HG02852 (cell line): ENCODE measurements at regions not wholly inside any gene's neighbourhood (a gene's known extent, or its start where the extent isn't known, plus 50 kb on each side); places are given as distances from the start of the nearest gene placed in this dataset.

Source experiments
- ATAC-seq: cut with Tn5 transposase; IDR thresholded peaks from one replicate; pipeline ENCODE4 v1.9.1; 2021; ENCODE audit warnings: mild to moderate bottlenecking, moderate library complexity; ENCODE audit not compliant: unreplicated experiment

DNA sequence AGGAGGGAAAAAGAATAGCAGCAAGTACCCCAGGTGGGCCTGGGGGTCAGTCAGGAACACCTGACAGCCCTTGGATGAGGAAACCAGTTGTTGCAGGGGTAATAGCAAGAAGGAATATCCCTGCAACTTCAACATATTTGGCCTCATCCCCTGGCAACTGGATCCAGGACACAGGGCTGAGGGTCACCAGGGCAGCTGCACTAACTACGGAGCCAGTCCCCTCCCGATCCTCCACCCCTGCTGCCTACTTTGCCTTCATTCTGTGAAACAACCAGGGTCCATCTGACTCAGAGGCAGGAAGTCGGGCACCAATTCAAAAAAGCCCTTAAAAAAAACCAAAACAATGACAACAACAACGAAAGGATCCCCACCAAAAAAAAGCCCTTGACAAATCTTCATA, 52.9 kb downstream of the FRMPD3 start:
- ATAC-seq = no peak

DNA sequence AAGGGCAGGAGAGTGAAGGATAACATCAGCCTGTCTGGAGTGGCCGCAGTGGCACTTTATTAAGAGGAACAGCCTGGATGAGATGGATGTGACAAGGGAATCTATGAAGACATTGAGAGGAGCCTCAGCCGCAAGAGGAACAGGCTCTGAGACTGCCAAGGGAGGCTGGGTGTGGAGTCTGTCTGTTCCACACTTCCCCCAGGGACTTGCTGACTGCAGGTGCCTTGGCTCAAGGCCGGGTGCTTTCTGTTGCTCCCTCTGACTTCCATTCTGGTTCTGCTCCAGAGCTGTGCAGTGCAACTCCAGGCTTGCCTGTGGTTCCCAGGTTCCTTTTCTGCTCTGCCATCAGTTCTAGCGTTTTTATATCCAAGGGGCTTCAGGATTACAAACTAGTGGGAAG, 54.6 kb downstream of the FRMPD3 start:
- no peak for ATAC-seq

DNA sequence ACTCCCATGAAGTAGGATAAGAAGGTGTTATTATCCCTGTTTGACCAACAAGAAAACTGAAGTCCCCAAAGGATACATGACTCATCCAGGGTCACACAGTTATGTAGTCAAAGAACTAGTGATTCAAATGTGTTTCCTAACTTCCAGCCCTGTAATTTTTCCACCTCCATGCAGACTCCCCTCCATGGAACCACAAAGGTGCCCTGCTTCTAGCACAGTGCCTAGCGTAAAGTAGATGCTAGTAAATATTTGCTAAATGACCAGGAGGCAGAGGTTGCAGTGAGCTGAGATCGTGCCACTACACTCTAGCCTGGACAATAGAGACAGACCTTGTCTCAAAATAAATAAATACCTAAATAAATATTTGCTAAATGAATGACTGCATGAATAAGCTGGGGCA, 55.8 kb downstream of the FRMPD3 start:
- ATAC-seq = no peak

DNA sequence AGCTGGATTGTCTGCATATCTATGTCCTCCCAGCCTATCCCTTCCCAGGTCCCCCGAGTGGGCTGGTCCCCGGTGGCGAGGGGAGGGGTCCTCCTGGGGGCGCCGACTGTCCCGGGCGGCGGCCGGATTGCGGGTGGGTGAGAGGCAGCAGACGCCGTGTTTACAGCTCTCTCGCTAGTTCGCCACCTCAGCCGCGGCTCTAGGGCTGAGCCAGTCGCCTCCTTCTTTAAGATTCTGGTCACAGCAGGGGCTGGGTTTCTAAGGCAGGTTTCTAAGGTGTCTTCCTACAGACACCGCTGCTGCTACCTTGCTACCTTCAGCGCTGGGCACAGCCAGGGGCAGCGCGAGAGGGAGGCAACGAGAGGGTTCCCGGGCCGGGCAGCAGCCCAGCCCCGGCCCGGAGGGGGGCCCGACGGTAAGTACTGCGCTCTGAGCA, 57.2 kb downstream of the FRMPD3 start:
- no peak for ATAC-seq

GRCh38 chrX:107507093-107507743, 57.8 kb downstream of the FRMPD3 start:
- no peak for ATAC-seq

GRCh38 chrX:107507744-107508117, 58.3 kb downstream of the FRMPD3 start:
- no peak for ATAC-seq

DNA sequence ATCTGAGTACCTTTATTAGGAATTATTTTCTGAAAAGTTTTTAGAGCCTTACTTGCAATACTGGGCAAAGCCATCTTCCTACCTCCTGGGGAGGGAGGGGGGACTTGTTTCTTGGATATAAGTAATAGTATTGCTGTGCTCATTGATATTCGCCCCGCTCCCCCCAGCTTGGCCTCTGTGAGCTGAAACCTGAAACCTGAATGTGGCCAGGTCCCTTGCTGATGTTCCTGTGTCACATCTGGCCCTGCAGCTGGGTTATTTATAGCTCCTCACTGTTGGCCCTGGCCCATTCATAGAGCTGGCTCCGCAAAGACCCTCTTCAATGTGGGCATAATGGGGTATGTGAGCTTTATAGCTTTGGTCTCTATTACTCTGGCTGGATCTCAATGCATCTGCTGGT, 59.5 kb downstream of the FRMPD3 start:
- ATAC-seq = no peak

GRCh38 chrX:107514944-107515343, 65.5 kb downstream of the FRMPD3 start:
- ATAC-seq = no peak

GRCh38 chrX:107521877-107522586, 72.6 kb downstream of the FRMPD3 start:
- ATAC-seq = no peak

DNA sequence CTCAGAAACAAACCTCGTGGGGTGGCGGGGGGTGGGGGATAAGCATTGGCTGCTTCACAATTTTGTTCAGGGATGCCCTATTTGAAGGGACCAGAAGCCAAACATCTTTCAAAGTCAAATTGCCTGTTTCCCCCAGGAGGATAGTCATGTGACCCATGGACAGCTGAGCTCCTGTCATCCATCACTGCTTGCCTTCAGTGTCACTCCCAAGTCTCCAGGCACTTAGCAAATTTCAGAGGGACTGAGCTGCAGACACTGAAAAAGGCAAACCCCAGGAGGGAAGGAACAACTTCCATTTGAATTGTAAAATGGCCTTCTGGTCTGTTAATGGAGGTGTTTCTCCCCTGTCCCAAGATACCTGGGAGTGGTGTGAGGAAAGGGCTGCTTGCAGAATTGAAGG, 73.4 kb downstream of the FRMPD3 start:
- no peak for ATAC-seq

DNA sequence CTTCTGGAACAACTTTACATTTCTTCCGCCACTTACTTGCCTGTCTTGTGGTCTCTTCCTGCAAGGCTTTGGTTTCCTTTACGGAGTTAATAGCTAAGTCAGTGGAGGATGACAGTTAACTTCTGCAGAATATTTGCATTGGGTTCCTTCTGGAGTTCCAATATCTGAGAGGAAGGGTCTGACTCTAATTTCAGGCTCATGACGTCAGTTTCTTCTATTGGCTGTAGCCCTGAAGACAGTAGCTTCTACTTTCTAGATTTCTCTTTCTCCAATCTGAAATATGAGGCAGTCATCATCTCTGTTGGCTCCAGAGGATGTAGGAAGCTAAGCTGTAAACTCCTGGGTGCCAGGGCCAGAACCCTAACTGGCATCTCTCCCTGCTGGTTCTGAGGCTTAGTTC, 76.7 kb downstream of the FRMPD3 start:
- ATAC-seq = no peak

DNA sequence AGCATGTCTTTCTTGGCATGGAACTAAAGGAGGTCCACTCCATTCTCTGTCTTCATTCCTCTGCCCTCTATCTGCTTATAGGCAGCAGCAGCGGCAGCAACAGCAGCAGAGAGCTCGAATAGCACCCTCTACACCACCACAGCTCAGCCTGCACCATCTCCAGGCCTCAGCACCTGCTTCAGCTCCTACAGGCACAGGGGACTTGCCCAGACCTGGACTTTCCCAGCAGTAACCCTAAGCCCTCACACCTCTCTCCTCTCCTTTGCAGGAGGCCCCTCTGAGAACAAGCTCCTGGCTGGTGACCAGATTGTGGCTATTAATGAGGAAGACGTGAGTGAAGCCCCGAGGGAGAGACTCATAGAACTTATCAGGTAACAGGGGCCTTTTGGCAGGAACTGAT, 80.7 kb downstream of the FRMPD3 start:
- no peak for ATAC-seq

DNA sequence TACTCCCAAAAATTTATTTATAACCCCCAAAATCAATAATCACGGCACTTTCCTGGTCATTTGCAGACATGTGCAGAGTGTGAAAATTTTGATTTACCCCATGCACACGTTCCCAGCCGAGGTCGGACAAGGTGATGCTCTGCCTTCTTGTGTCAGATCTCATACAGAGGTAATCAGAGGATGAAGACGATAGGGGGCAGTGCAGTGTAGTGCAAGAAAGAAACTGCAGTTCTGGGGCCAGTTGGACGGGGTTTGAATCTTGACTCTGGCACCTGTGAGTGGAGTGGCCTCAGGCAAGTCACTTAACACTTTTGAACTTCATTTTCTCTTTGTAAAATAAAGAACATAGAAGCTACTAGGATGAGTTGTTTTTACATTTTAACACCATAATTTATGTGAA, 88.4 kb downstream of the FRMPD3 start:
- ATAC-seq = peak; percentile 54

- no peak for ATAC-seq
Measured at GRCh38 chrX:107541244-107541643, 87.1 kb upstream of the PRPS1 start.

DNA sequence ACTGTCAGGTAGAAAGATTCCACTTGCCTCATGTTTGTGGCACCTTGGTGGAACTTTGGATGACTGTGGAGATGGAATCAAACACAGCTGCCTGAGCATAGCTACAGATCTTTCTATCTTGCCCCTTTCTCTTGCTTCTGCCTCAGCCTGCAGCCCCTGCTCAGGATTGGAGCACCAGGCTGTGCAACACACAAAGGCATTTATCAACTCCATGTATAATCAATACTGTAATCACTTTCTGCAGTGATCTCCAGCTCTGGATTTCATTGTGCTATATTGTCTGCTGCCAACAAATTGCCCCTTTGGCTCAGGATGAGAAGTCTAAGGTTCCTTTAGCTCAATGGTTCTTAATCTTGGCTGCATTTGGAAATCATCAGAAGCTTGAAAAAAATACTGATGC, 86.3 kb upstream of the PRPS1 start:
- ATAC-seq = no peak

DNA sequence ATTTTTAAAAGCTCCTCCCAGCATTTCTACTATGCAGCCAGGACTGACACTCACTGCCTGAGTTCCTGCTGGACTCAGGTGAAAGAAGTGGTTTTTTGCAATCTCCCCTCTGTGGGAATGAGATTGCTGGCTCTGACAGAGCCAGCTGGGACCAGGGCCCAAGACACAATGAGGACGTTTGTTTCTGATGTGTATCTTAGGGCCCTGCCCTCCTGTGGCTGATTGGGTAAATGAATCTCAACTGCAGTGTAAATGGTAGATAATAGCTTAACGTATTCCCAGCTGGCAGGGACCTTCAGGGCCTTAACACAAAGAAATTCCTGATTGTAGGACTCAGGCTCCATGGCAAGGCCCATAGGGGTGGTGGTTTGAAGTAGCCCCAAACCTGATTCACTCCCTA, 85.8 kb upstream of the PRPS1 start:
- ATAC-seq = peak; percentile 49

DNA sequence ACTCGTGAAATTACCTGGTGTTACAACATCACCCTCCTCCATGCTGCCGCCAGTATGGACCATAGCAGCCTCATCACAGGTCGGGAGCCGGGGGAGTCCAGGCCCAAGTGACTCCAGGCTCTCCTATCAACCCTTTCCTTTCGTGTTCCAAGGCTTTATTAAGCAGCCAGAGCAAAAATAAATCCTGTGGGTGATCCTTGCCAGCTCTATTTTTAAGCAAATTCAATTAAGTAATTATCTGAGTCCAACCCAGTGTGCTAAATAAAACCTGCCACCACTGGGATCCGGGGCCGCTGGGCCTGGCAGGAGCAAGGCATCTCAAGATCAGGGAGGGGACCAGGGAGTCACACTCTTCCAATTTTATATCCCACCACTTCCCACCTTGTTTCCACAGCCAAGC, 80.7 kb upstream of the PRPS1 start:
- ATAC-seq = no peak

- ATAC-seq = no peak
Measured at GRCh38 chrX:107548775-107549174, 79.5 kb upstream of the PRPS1 start.

- no peak for ATAC-seq
Measured at GRCh38 chrX:107549504-107549903, 78.8 kb upstream of the PRPS1 start.

DNA sequence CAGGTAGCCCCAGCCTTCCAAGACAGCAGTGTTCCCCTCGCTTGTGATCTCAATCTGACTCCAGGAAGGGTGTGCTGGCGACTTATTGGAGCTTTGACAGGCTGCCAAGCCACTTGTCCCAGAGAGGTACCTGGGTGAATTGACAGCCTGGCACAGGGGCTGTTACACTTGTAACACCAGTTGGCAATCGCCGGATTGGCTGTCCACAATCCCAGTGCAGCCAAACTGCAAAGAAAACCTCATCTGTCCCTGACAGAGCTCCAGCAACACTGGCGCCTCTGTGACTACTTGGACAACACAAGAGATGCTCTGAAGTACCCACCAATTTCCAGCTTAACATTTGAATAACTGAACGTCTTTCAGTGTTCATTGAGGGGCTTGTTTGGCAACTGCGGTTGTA, 76.8 kb upstream of the PRPS1 start:
- no peak for ATAC-seq

- no peak for ATAC-seq
Measured at GRCh38 chrX:107552930-107553329, 75.4 kb upstream of the PRPS1 start.

- ATAC-seq = no peak
Measured at GRCh38 chrX:107556967-107557366, 71.3 kb upstream of the PRPS1 start.

- ATAC-seq = no peak
Measured at GRCh38 chrX:107559506-107559905, 68.8 kb upstream of the PRPS1 start.
